ENCODE measurements at regions not wholly inside any gene's neighbourhood (a gene's known extent, or its start where the extent isn't known, plus 50 kb on each side); places are given as distances from the start of the nearest gene placed in this dataset.

- Histone ChIP-seq H3K36me3 (no peaks in the 10 kb centered on the region), H3K9me3 (no peaks in the 10 kb centered on the region), H3K27ac (no peak overlapping the region), H3K4me1 (replicated peaks) (no peaks in the 10 kb centered on the region), H3K4me3 (no peak overlapping the region), H3K27me3 (replicated peaks; ENCODE audit: insufficient read depth) (no peaks in the 10 kb centered on the region)
- TF ChIP-seq POLR2A (IDR thresholded peaks at IDR 0.05) (no peak), CTCF (IDR thresholded peaks at IDR 0.05) (no peak), POLR2AphosphoS5 (IDR thresholded peaks at IDR 0.05) (no peak)
- intact Hi-C loops (cut with DNase I): no loop called here
- DNase-seq (ENCODE audit: low spot score): no peak
These were observed 115.9 kb downstream of the KATNIP start for GRCh38 chr16:27665881-27666280.

- no peak for DNase-seq (ENCODE audit: low spot score)
- H3K4me1 ChIP-seq (replicated peaks): no peaks in the 10 kb centered on the region
- no peak overlapping the region for H3K27ac ChIP-seq
- no peaks in the 10 kb centered on the region for H3K36me3 ChIP-seq
- TF ChIP-seq POLR2AphosphoS5 (IDR thresholded peaks at IDR 0.05): no peak
- TF ChIP-seq CTCF (IDR thresholded peaks at IDR 0.05): no peak
- no peak for TF ChIP-seq POLR2A (IDR thresholded peaks at IDR 0.05)
- WGBS: 73% methylated on average over 8 of the region's 8 CpGs
- intact Hi-C loops (cut with DNase I): no loop called here
- no peaks in the 10 kb centered on the region for H3K9me3 ChIP-seq
- H3K4me3 ChIP-seq: no peak overlapping the region
- H3K27me3 ChIP-seq (replicated peaks; ENCODE audit: insufficient read depth): no peaks in the 10 kb centered on the region
These were observed 120.3 kb downstream of the KATNIP start for GRCh38 chr16:27670071-27670810.

GRCh38 chr16:27671410-27671809, 121.5 kb downstream of the KATNIP start:
- no peak for DNase-seq (ENCODE audit: low spot score)
- Histone ChIP-seq H3K27ac (no peak overlapping the region), H3K27me3 (replicated peaks; ENCODE audit: insufficient read depth) (no peaks in the 10 kb centered on the region), H3K36me3 (no peaks in the 10 kb centered on the region), H3K4me1 (replicated peaks) (no peaks in the 10 kb centered on the region), H3K9me3 (no peaks in the 10 kb centered on the region), H3K4me3 (no peak overlapping the region)
- intact Hi-C loops (cut with DNase I): no loop called here
- TF ChIP-seq CTCF (IDR thresholded peaks at IDR 0.05): no peak
- TF ChIP-seq POLR2A (IDR thresholded peaks at IDR 0.05): no peak
- no peak for TF ChIP-seq POLR2AphosphoS5 (IDR thresholded peaks at IDR 0.05)
- WGBS: 89% methylated on average over 8 of the region's 8 CpGs

- TF ChIP-seq POLR2A (IDR thresholded peaks at IDR 0.05) (no peak), CTCF (IDR thresholded peaks at IDR 0.05) (no peak), POLR2AphosphoS5 (IDR thresholded peaks at IDR 0.05) (no peak)
- Histone ChIP-seq H3K4me3 (no peak overlapping the region), H3K9me3 (no peaks in the 10 kb centered on the region), H3K4me1 (replicated peaks) (no peaks in the 10 kb centered on the region), H3K36me3 (peaks cover 0 to 4% of the 10 kb centered on the region in 2 donors), H3K27me3 (replicated peaks; ENCODE audit: insufficient read depth) (no peaks in the 10 kb centered on the region), H3K27ac (no peak overlapping the region)
- 77% methylated on average over 4 of the region's 4 CpGs for WGBS
- no peak for DNase-seq (ENCODE audit: low spot score)
- intact Hi-C loops (cut with DNase I): no loop called here
These were observed 126.9 kb downstream of the KATNIP start for GRCh38 chr16:27676839-27677238.

- H3K36me3 ChIP-seq: peaks cover 0 to 4% of the 10 kb centered on the region in 2 donors
- no peaks in the 10 kb centered on the region for H3K4me1 ChIP-seq (replicated peaks)
- no peaks in the 10 kb centered on the region for H3K9me3 ChIP-seq
- TF ChIP-seq POLR2A (IDR thresholded peaks at IDR 0.05) (no peak), CTCF (IDR thresholded peaks at IDR 0.05) (no peak)
- H3K27me3 ChIP-seq (replicated peaks; ENCODE audit: insufficient read depth): no peaks in the 10 kb centered on the region
- no peak for DNase-seq (ENCODE audit: low spot score)
- no peak overlapping the region for H3K4me3 ChIP-seq
- H3K27ac ChIP-seq: no peak overlapping the region
- 54% methylated on average over 3 of the region's 3 CpGs for WGBS
- intact Hi-C loops (cut with DNase I): no loop called here
These were observed 127.3 kb downstream of the KATNIP start for GRCh38 chr16:27677263-27677662.
